Hypothalamus (tissue), 51 donors: ENCODE measurements at regions not wholly inside any gene's neighbourhood (a gene's known extent, or its start where the extent isn't known, plus 50 kb on each side); places are given as distances from the start of the nearest gene placed in this dataset.
"Not testable (repeated sequence)": the region's sequence is repeated elsewhere in the genome, so short reads cannot be mapped to it uniquely, and the experiment has no call there.

Source experiments
- DNase-seq, 51 donors: peaks; one replicate each; lab custom pipeline; 2025; lab: John Stamatoyannopoulos, UW

DNA sequence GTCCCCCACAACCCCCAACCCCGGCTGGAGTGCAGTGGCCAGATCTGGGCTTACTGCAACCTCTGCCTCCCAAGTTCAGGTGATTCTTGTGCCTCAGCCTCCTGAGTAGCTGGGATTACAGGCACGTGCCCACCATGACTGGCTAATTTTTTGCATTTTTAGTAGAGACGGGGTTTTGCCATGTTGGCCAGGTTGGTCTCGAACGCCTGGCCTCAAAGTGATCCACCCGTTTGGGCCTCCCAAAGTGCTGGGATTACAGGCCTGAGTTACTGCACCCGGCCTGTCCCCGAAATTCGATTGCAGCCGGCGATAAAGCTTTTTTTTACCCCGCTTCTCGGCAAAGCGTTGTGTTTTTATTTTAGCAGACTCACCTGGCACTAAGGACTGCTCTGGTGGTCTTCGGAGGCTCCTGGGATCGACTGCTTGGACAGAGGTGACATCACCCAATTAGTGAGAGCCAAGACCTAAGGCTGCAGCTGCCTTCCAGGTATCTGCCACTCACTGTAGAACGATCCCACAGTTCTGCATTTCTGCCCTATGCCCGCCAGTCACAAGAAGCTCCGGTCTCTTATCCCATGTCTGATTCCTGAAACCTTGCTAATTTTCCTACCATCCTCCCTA is 82.2 kb upstream of the ARL4D start:
- DNase-seq = no peak

DNA sequence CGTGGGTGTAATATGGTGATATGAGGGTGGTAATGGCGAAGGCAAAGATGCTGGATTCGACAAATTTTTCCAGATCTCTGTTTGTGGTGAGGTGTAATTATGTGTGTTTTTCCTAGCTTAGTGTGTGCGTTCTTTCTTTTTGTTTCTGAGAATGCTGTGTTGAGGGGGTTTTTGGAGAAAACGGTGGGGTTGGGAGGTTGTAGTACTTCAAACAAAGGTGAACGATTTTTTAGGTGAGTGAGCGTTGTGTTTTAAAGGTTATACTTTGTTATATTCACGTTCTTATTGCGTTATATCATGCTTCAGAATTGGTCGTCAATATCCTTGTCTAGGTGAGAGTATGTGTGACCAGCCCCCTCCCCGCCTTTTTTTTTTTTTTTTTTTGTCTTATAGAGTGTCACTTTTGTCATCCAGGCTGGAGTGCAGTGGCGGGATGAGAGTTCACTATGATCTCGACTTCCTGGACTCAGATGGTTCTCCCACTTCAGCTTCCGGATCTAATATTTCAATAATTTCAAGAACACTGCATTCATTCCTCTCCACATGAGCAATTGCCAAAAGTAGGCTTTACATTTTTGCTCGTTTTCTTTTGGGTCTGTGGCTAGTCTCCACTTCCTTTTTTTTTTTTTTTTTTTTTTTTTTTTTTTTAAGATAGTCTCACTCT is 82.2 kb upstream of the RNU2-1 start:
- DNase-seq = no peak

DNA sequence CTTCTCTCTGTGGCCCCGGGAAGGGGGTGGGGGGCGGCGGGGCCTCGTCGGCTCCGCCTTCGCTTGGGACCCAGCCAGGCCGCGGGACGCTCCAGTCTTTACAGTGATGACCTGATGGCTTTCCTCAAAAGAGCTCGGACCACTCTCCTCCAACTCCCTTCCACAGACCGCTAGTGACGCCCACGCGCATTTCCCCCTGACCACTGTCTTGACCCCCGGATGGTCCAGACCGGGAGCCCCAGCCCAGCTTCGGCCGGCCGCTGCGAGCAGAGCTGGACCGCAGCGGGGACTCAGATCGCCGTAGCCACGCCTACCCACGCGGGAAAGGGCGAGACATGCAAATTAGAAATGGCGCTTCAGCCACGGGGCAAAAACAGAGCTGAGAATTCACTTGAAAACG is 81.6 kb upstream of the RNU2-1 start:
- DNase-seq = no peak

DNA sequence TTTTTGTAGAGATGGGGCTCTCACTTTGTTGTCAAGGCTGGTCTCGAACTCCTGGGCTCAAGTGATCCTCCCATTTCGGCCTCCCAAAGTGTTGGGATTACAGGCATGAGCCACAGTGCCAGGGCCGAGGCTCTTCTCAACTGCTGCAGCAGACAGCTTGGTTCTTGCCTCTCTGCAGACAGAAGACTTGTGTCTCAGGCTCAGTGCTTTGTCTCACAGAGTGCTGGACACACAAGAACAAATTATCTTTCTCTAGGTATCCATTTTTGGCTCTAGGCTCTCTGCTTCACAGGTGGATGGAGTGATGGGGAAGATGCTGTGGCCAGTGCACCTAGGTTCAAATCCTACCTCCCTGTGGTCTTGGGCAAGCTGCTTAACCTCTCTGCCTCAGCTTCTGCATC is 80.8 kb upstream of the RNU2-1 start:
- DNase-seq = no peak

DNA sequence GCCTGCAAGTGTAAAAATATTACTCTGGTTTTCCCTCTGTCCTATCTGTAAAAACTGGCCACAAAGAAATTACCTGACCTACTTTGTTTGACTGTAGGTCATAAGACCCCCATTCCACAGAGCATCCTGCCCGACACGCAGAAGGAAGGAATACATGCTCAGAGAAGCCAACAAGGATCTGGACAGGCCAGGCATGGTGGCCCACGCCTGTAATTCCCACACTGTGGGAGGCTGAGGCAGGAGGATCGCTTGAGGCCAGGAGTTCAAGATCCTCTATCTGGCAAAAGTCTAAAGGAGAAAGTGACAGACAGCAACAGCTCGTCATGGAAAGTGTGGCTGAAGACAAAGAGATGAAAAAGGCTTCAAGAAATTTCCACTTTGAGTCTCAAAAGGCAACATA is 78.2 kb upstream of the RNU2-1 start:
- DNase-seq = no peak

DNA sequence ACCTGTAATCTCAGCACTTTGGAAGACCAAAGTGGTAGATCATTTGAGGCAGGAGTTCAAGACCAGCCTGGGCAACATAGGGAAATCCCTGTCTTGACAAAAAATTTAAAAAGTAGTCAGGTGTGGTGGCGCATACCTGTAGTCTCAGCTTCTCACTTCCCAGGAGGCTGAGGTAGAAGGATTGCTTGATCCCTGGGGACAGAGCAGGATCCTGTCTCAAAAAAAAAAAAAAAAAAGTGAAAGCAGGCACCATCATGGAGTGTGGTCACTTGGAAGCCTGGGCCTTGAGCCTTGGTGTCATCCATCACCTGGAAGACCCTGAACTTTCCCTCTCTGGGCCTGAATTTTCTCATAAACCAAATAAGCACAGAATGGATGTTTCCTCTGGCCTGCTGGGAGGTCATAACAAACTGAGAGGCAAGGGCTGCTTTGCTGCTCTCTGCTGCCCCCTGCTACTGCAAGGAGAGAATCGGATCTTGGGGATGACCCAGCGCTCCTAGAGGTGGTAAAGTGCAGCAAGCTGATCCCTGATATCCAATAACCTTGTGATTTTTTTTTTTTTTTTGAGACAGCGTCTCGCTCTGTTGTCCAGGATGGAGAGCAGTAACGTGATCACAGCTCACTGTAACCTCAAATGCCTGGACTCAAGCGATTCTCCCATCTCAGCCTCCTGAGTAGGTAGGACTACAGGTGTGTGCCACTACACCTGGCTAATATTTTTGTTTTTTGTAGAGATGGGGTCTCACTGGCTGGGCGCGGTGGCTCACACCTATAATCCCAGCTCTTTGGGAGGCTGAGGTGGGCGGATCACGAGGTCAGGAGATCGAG is 75.9 kb upstream of the RNU2-1 start:
- no peak for DNase-seq

DNA sequence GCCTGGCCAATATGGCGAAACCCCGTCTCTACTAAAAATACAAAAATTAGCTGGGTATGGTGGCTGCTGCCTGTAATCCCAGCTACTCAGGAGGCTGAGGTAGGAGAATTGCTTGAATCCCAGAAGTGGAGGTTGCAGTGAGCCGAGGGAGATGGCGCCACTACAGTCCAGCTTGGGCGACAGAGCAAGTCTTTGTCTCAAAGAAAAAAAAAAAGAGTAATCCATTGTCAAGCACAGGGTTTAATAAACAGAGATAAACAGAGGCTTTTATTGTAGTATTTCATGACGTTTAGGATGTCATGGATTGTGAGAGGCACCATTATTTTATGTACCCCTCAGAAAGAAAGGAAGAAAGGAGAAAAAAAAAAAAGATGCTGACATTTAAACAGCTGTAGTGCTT is 75.2 kb upstream of the RNU2-1 start:
- no peak for DNase-seq

DNA sequence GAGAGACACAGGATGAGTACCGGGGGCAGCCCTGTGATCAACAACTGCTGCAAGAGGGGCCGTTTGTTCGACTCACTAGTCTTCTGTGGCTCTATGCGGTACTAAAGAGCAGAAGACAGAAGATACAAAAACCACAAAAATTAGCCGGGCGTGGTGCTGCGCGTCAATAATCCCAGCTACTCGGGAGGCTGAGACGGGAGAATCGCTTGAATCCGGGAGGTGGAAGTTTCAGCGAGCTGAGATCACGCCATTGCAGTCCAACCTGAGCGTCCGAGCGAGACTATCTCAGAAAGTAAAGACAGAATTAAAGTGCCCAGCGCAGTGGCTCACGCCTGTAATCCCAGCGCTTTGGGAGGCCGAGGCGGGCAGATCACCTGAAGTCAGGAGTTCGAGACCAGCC is 71.0 kb upstream of the RNU2-1 start:
- DNase-seq = not testable (repeated sequence)

DNA sequence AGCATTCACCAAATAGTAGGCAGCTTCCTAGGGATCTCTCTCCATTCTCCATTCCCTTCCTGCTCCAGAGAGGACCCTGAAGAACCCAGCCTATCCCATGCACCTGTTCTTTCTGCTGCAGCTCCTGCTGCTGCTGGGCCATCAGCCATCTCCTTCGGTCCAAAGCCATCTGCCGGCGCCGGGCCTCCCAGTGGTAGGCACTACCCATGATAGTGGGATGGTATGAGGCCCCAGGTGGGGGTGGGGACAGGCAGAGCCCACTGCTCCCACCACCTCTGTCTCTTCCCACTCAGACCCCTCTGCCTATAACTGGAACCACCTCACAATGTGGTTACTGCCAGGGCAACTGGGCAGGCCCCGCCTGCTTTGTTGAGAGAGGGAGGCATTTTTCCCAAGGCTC is 69.3 kb upstream of the RNU2-1 start:
- not testable (repeated sequence) for DNase-seq

DNA sequence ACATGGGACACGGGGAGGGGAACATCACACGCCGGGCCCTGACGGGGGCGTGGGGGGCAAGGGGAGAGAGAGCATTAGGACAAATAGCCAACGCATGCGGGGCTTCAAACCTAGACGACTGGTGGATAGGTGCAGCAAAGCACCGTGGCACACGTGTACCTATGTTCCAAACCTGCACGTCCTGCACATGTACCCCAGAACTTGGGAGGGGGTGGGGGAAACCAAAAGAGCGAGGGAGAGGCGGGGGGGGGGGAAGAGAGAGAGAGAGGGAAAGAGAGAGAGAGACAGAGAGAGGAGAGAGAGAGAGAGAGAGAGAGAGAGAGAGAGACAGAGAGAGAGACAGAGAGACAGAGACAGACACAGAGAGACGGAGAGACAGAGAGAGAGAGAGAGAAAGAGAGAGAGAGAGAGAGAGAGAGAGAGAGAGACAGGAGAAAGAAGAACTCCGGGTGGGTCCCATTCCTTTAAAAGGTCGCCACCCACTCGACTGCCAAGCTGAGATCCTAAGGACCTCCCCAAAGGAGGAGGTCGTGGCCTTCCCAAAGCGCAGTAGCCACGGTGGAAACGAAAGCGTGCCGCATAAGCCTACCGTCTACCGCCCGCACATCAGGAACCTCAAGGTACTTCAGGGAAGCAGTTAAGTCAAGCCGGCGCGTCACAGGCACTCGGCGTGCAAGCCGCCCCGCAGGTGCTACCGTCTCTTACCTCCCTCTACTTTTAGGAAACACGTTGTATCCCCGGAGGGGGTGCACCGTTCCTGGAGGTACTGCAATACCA is 65.7 kb upstream of the RNU2-1 start:
- not testable (repeated sequence) for DNase-seq

DNA sequence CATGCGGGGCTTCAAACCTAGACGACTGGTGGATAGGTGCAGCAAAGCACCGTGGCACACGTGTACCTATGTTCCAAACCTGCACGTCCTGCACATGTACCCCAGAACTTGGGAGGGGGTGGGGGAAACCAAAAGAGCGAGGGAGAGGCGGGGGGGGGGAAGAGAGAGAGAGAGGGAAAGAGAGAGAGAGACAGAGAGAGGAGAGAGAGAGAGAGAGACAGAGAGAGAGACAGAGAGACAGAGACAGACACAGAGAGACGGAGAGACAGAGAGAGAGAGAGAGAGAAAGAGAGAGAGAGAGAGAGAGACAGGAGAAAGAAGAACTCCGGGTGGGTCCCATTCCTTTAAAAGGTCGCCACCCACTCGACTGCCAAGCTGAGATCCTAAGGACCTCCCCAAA is 55.9 kb upstream of the RNU2-1 start:
- DNase-seq = not testable (repeated sequence)

DNA sequence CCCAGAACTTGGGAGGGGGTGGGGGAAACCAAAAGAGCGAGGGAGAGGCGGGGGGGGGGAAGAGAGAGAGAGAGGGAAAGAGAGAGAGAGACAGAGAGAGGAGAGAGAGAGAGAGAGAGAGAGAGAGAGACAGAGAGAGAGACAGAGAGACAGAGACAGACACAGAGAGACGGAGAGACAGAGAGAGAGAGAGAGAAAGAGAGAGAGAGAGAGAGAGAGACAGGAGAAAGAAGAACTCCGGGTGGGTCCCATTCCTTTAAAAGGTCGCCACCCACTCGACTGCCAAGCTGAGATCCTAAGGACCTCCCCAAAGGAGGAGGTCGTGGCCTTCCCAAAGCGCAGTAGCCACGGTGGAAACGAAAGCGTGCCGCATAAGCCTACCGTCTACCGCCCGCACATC is 49.8 kb upstream of the RNU2-1 start:
- not testable (repeated sequence) for DNase-seq
